BE2C (cell line): ENCODE measurements at regions not wholly inside any gene's neighbourhood (a gene's known extent, or its start where the extent isn't known, plus 50 kb on each side); places are given as distances from the start of the nearest gene placed in this dataset.
A peak's percentile ranks its signal among the peaks of the same experiment; 100 is the strongest.

Source experiments
- DNase-seq: peaks from one replicate; pipeline ENCODE4 v3.0.0-alpha.2; 2020
- H3K27me3 ChIP-seq: fragments of 250-450 bp; sonication (Bioruptor Pico); 2 replicates; pipeline ENCODE4 v1.5.1; 2020; ENCODE audit warnings: mild to moderate bottlenecking
- H3K36me3 ChIP-seq: fragments of 250-450 bp; sonication (Bioruptor Pico); 2 replicates; pipeline ENCODE4 v1.5.1; 2020; ENCODE audit warnings: mild to moderate bottlenecking
- H3K4me1 ChIP-seq: fragments of 250-450 bp; sonication (Bioruptor Pico); 2 replicates; pipeline ENCODE4 v1.5.1; 2020
- H3K4me3 ChIP-seq: 2 replicates; pipeline ENCODE4 v1.5.1; 2011; ENCODE audit warnings: low read depth, low read length
- H3K9me3 ChIP-seq: fragments of 250-450 bp; sonication (Bioruptor Pico); 2 replicates; pipeline ENCODE4 v1.5.1; 2020
- TF ChIP-seq, protein P1 (sequence below): IDR thresholded peaks from 2 replicates; pipeline ENCODE4 v1.5.1; 2012; ENCODE audit warnings: mild to moderate bottlenecking, low read depth, low read length

- TF ChIP-seq, protein P1, sequence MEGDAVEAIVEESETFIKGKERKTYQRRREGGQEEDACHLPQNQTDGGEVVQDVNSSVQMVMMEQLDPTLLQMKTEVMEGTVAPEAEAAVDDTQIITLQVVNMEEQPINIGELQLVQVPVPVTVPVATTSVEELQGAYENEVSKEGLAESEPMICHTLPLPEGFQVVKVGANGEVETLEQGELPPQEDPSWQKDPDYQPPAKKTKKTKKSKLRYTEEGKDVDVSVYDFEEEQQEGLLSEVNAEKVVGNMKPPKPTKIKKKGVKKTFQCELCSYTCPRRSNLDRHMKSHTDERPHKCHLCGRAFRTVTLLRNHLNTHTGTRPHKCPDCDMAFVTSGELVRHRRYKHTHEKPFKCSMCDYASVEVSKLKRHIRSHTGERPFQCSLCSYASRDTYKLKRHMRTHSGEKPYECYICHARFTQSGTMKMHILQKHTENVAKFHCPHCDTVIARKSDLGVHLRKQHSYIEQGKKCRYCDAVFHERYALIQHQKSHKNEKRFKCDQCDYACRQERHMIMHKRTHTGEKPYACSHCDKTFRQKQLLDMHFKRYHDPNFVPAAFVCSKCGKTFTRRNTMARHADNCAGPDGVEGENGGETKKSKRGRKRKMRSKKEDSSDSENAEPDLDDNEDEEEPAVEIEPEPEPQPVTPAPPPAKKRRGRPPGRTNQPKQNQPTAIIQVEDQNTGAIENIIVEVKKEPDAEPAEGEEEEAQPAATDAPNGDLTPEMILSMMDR = no peak
- DNase-seq = no peak
- no peaks in the 10 kb centered on the region for H3K9me3 ChIP-seq
These were observed 330.0 kb upstream of the RND3 start for GRCh38 chr2:150817422-150817821.

DNA sequence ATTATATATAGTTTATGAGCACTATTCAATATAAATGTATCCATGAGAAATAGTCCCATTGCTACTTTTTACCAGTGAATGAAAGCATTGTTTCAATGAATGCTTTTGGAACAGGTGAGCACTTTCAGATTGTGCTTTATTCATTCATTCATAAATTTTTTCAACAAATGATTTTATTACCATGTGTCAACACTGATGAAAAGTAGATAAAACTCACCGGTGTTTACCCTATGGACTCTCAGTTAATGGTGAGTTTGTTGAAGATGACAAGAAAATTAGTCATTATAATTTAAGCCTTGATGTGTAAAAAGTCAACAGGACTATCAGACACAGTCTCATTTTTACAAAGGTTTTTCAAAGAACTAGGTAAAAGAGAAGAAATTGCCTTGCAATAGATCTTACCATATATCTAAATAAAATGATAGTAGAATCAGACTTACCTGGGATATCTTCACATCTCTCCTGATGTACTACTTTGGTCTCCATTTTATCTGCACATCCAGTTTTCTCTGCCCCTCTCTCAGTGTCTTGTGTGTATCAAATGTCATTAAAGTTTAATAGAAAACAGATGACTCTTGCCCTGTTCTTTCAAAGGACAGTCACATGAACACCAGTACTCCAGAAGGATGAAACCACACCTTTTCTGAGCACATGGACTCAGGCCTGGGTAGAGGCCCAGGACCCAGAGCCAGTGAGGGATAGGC is 325.3 kb upstream of the RND3 start:
- DNase-seq = peak; percentile 16
- TF ChIP-seq, protein P1 = no peak
- Histone ChIP-seq H3K36me3 (no peaks in the 10 kb centered on the region), H3K4me1 (peaks cover 11% of the 10 kb centered on the region), H3K27me3 (no peaks in the 10 kb centered on the region), H3K4me3 (no peak overlapping the region), H3K9me3 (no peaks in the 10 kb centered on the region)

More at GRCh38 chr2:150817422-150817821, 330.0 kb upstream of the RND3 start:
- H3K4me3 ChIP-seq = no peak overlapping the region
- H3K4me1 ChIP-seq = peaks cover 11% of the 10 kb centered on the region
- H3K36me3 ChIP-seq = no peaks in the 10 kb centered on the region
- no peaks in the 10 kb centered on the region for H3K27me3 ChIP-seq

- TF ChIP-seq, protein P1 = no peak
- no peak for DNase-seq
- H3K4me3 ChIP-seq = no peak overlapping the region
- no peaks in the 10 kb centered on the region for H3K36me3 ChIP-seq
- H3K9me3 ChIP-seq = no peaks in the 10 kb centered on the region
- no peaks in the 10 kb centered on the region for H3K27me3 ChIP-seq
- H3K4me1 ChIP-seq = peaks cover 11% of the 10 kb centered on the region
These were observed 324.6 kb upstream of the RND3 start for GRCh38 chr2:150812066-150812465.

GRCh38 chr2:150811259-150811855 is 323.9 kb upstream of the RND3 start:
- peaks cover 11% of the 10 kb centered on the region for H3K4me1 ChIP-seq
- H3K9me3 ChIP-seq = no peaks in the 10 kb centered on the region
- no peak for DNase-seq
- TF ChIP-seq, protein P1 = no peak
- no peaks in the 10 kb centered on the region for H3K36me3 ChIP-seq
- no peaks in the 10 kb centered on the region for H3K27me3 ChIP-seq
- H3K4me3 ChIP-seq = no peak overlapping the region

DNA sequence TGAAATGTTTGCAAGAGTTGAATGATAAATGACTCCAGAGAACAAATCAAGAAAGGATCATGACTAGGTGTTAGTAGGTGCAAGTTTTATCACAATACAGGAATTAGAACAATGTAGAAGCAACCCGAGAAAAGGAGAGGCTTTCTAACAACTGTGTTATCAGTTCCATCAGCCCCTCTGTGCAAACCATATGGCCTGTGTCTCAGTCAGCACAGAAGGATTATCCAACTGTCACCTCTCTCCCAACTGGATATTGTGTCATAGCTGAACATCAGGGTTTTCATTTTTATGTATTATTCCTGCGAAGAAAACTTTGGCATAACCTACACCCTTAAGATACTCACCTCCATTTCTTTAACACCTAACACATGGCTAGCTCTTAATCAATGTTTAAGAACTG is 321.6 kb upstream of the RND3 start:
- TF ChIP-seq, protein P1 = no peak

DNA sequence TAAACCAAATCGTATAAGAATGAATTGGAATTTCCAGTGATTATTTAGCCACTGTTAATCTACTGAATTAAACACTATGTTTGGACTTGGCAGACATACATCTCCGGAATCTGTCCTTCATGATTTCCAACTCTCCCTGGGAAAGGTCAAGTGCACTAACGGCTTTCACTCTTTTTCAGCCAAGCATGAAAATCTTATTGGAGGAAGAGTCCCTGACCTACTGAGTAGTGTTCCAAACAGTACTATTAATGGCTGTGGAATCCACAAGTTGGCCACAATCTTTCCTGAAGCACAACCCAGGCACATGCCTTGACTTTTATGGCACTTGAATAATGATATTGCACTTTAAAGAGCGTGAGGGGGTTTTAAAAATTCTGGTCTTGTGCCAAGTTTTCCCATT is 318.9 kb upstream of the RND3 start:
- TF ChIP-seq, protein P1 = no peak
- Histone ChIP-seq H3K9me3 (no peaks in the 10 kb centered on the region), H3K4me3 (no peak overlapping the region), H3K36me3 (no peaks in the 10 kb centered on the region), H3K4me1 (no peaks in the 10 kb centered on the region), H3K27me3 (no peaks in the 10 kb centered on the region)
- no peak for DNase-seq

More for the DNA sequence above, 321.6 kb upstream of the RND3 start:
- peak; percentile 11 for DNase-seq
- no peak overlapping the region for H3K4me3 ChIP-seq
- H3K36me3 ChIP-seq = no peaks in the 10 kb centered on the region
- H3K27me3 ChIP-seq = no peaks in the 10 kb centered on the region
- no peaks in the 10 kb centered on the region for H3K9me3 ChIP-seq
- H3K4me1 ChIP-seq = peaks cover 11% of the 10 kb centered on the region
